IPS-15b (cell line): ENCODE measurements at regions not wholly inside any gene's neighbourhood (a gene's known extent, or its start where the extent isn't known, plus 50 kb on each side); places are given as distances from the start of the nearest gene placed in this dataset.

Source experiments
- H3K27me3 ChIP-seq: one replicate; pipeline ENCODE4 v1.6.1; 2013; ENCODE audit warnings: low read length; ENCODE audit not compliant: control insufficient read depth, insufficient read depth
- H3K36me3 ChIP-seq: one replicate; pipeline ENCODE4 v1.6.1; 2013; ENCODE audit warnings: low read length; ENCODE audit not compliant: control insufficient read depth, insufficient read depth
- H3K4me1 ChIP-seq: one replicate; pipeline ENCODE4 v1.6.1; 2013; ENCODE audit warnings: mild to moderate bottlenecking, low read length; ENCODE audit not compliant: control insufficient read depth, insufficient read depth
- H3K4me3 ChIP-seq: one replicate; pipeline ENCODE4 v1.5.1; 2013; ENCODE audit warnings: low read depth, low read length
- H3K9ac ChIP-seq: one replicate; pipeline ENCODE4 v1.6.1; 2013; ENCODE audit warnings: low read depth, mild to moderate bottlenecking, low read length
- H3K9me3 ChIP-seq: one replicate; pipeline ENCODE4 v1.6.1; 2013; ENCODE audit warnings: mild to moderate bottlenecking, low read length; ENCODE audit not compliant: control insufficient read depth, insufficient read depth

DNA sequence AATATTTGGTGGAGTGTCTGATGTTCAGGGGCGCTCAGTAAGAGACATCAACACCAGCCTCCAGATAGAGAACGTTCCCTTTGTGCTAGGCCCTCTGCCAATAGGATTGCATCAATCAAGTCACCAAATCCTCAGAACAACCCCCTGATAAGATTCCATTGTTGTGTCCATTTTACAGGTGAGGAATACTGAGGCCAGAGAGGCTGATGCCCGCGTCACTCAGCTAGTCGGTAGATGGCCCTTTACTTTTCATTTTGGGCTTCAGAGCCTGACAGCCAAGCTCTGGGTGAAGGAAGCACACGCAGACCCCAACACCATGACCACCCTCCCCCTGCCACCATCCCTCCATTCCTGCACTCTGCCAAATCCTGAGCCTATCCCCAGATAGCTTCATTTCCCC lies 406.2 kb downstream of the PTPRU start:
- Histone ChIP-seq H3K27me3 (no peaks in the 10 kb centered on the region), H3K9me3 (no peaks in the 10 kb centered on the region), H3K36me3 (peaks cover 2% of the 10 kb centered on the region), H3K9ac (no peak overlapping the region), H3K4me3 (no peak overlapping the region), H3K4me1 (peaks cover 3% of the 10 kb centered on the region)

DNA sequence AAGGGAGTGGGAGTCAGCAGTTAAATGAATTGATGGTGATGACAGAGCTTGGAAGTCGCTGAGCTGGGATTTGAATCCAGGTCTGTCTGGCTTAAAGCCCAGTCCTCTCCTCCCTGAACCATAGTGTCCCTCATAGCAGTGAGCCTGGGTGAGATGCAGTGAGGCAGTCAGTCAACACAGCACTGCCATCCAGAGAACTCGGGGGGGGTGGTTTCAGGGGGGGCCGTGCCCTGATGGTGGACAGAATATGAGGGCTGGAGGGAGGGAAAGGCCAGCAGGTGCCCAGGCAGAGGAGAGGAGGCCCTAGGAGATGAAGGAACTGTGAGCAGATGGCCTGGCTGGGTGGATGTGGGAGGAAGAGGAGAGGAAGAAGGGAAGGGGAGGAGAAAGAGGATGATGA lies 405.6 kb downstream of the PTPRU start:
- Histone ChIP-seq H3K4me3 (no peak overlapping the region), H3K27me3 (no peaks in the 10 kb centered on the region), H3K9ac (no peak overlapping the region), H3K4me1 (peaks cover 3% of the 10 kb centered on the region), H3K9me3 (no peaks in the 10 kb centered on the region), H3K36me3 (peaks cover 2% of the 10 kb centered on the region)

- Histone ChIP-seq H3K9me3 (no peaks in the 10 kb centered on the region), H3K4me3 (no peak overlapping the region), H3K27me3 (no peaks in the 10 kb centered on the region), H3K9ac (no peak overlapping the region), H3K36me3 (peaks cover 2% of the 10 kb centered on the region), H3K4me1 (peaks cover 3% of the 10 kb centered on the region)
These were observed 404.1 kb downstream of the PTPRU start for GRCh38 chr1:29640428-29640785.

DNA sequence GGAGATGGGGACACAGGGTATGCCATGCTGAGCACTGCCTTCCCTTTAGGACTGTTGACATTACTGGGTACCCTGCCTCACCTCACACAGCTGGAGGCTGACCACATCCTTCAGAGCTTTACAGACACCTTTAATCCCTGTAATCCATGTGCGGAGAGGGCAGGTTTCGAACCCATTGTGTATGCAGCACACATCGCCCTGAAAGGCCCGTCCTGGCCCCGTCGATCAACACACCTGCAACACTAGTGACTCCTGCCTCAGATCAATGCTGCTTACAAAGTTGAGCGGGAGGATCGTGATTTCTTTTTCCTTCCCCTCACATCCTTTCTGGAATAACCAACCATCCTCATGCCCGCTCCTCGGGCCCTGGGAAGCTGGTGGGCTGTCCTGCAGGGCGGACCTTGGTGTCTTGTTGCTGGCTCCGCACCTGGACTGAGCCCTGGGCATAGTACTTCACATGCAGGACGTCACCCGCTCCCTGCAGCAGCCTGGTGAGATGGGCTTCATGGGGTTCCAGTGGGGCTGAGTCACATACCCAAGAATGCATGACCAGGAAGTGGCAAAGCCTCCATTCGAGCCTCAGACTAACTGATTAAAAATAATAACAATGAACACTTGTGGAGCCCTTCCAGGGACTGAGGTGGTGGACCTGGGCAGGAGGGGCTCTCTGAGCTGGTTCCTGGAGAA lies 403.6 kb downstream of the PTPRU start:
- H3K4me1 ChIP-seq: no peaks in the 10 kb centered on the region
- no peaks in the 10 kb centered on the region for H3K27me3 ChIP-seq
- H3K9me3 ChIP-seq: no peaks in the 10 kb centered on the region
- H3K4me3 ChIP-seq: no peak overlapping the region
- peaks cover 2% of the 10 kb centered on the region for H3K36me3 ChIP-seq
- H3K9ac ChIP-seq: no peak overlapping the region

GRCh38 chr1:29639156-29639736 lies 402.9 kb downstream of the PTPRU start:
- no peaks in the 10 kb centered on the region for H3K27me3 ChIP-seq

DNA sequence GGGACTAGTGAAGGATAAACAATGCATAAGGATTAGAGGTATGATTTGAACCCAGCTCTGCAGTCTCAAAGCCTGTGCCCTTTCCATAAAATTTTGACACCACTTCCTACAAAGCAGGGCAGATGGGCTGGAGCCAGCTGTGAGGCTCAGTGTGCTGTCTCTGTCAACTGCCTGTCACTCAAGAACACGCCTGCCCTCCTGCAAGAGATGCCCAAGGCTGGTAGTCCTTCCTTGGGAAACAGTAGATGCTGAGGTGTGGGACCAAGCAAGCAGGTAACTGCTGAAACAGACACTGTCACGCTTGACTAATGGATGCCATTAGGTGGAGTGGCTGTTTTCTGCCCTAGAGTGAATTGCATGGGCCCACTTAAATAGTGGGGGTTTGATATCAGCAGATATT lies 402.0 kb downstream of the PTPRU start:
- H3K9ac ChIP-seq: no peak overlapping the region
- no peaks in the 10 kb centered on the region for H3K4me1 ChIP-seq
- H3K4me3 ChIP-seq: no peak overlapping the region
- peaks cover 2% of the 10 kb centered on the region for H3K36me3 ChIP-seq
- no peaks in the 10 kb centered on the region for H3K9me3 ChIP-seq
- H3K27me3 ChIP-seq: no peaks in the 10 kb centered on the region

More at GRCh38 chr1:29639156-29639736, 402.9 kb downstream of the PTPRU start:
- H3K4me3 ChIP-seq: no peak overlapping the region
- H3K9ac ChIP-seq: no peak overlapping the region
- no peaks in the 10 kb centered on the region for H3K9me3 ChIP-seq
- no peaks in the 10 kb centered on the region for H3K4me1 ChIP-seq
- peaks cover 2% of the 10 kb centered on the region for H3K36me3 ChIP-seq

DNA sequence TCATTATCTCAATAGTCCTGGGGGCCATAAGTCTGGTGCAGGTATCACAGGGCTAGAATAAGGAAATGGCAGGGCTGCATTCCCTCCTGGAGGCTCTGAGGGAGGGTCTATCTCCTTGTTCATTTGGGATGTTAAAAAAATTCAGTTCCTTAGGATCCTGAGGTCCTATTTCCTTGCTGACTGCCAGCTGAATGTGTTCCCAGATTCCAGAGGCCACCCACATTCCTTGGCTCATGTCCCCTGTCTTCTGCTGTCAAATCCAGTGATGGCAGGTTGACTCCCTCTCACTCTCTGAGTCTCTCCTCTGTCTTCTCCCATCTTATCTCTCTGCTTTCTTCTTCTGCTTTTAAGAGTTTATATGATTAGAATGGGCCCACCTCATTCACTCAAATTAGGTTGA lies 400.6 kb downstream of the PTPRU start:
- H3K4me1 ChIP-seq: no peaks in the 10 kb centered on the region
- no peak overlapping the region for H3K9ac ChIP-seq
- no peaks in the 10 kb centered on the region for H3K36me3 ChIP-seq
- H3K4me3 ChIP-seq: no peak overlapping the region
- H3K27me3 ChIP-seq: no peaks in the 10 kb centered on the region
- H3K9me3 ChIP-seq: no peaks in the 10 kb centered on the region

GRCh38 chr1:29635501-29636263 lies 399.4 kb downstream of the PTPRU start:
- no peaks in the 10 kb centered on the region for H3K4me1 ChIP-seq
- H3K4me3 ChIP-seq: no peak overlapping the region
- H3K9me3 ChIP-seq: no peaks in the 10 kb centered on the region
- no peak overlapping the region for H3K9ac ChIP-seq
- H3K36me3 ChIP-seq: no peaks in the 10 kb centered on the region
- H3K27me3 ChIP-seq: no peaks in the 10 kb centered on the region

DNA sequence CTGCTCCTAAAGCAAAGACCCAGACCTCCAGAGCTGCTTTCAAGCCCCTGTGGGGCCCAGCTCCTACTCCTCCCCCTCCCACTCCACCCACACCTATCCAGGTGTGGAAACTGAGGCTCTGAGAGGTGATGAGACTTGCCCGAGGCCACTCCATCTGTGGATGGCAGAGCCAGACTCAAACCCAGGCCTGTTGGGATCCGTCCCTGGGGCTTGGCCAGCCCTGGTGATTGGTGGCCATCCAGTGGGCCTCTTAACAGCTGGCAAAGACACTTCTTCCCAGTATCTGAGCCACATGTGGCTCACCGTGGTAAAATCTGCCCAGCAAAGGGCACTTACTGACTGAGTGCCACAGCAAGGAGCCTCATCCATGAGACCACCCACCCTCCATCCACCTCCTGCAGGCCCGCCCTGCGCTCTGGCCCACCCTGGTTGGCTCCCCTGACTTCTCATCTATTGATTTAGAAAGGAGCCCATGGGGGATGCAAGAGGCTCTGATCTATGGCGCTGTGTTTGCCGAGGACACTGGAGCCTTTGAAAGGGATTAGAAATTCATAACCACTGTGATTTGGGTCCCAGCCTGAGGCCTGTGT lies 398.5 kb downstream of the PTPRU start:
- no peaks in the 10 kb centered on the region for H3K9me3 ChIP-seq

DNA sequence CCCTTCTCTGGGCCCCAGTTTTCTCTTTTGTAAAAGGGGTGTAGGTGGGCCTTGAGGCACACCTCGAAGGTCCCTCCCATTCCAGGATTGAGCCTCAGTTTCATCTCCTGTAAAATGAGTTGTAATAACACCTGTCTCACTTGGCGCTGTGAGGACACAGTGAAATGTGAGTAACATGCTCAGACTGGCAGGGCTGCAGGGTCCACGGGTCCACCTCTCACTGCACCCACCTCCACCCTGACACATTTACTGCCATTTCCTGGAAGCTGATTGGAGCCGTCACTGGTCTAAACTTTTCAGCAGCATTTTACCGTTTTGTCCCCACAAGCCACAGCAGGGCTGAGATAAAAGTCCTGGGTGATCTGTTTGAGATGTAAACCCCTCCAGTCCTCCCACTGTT lies 398.0 kb downstream of the PTPRU start:
- Histone ChIP-seq H3K27me3 (no peaks in the 10 kb centered on the region), H3K9ac (no peak overlapping the region), H3K36me3 (no peaks in the 10 kb centered on the region), H3K4me3 (no peak overlapping the region), H3K9me3 (no peaks in the 10 kb centered on the region), H3K4me1 (no peaks in the 10 kb centered on the region)

More for the DNA sequence above, 398.5 kb downstream of the PTPRU start:
- Histone ChIP-seq H3K27me3 (no peaks in the 10 kb centered on the region), H3K4me1 (no peaks in the 10 kb centered on the region), H3K4me3 (no peak overlapping the region), H3K36me3 (no peaks in the 10 kb centered on the region), H3K9ac (no peak overlapping the region)

DNA sequence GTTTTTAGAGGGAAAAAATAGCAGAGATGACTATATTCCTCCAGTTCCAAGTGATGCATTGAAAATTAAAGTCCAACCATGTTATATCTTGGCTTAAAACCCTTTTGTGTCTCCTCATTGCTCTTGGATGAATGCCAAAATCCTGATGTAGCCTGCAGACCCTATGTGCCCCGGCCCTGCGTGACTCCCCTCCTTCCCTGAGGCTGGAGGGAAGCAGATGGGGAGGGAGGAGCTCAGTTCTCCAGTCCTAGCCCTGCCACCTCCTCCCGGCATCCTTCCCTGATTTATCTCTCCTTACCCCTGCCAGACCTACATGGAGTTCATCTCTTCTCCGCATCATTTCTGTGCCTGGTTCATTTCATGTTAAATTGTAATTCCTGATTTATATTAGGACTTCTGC lies 397.4 kb downstream of the PTPRU start:
- Histone ChIP-seq H3K9ac (no peak overlapping the region), H3K36me3 (no peaks in the 10 kb centered on the region), H3K27me3 (no peaks in the 10 kb centered on the region), H3K4me3 (no peak overlapping the region), H3K9me3 (no peaks in the 10 kb centered on the region), H3K4me1 (no peaks in the 10 kb centered on the region)
